Spleen (tissue), 11 donors: ENCODE measurements at regions not wholly inside any gene's neighbourhood (a gene's known extent, or its start where the extent isn't known, plus 50 kb on each side); places are given as distances from the start of the nearest gene placed in this dataset.
A peak's percentile ranks its signal among the peaks of the same experiment; 100 is the strongest.

Experiments used
- DNase-seq: peaks from one replicate; pipeline ENCODE4 v3.0.0-alpha.2; 2020
- H3K27ac ChIP-seq, 8 donors: fragments of 200-600 bp; sonication (generic) in 7 of 8; 1 replicate in 4 of 8; 2 replicates in 4 of 8; pipeline versions ENCODE4 v1.5.0 to v1.8.0; 2016 to 2021; ENCODE audit warnings: inconsistent platforms in 4 of 8, mild to moderate bottlenecking in 4 of 8, moderate library complexity in 1 of 8
- H3K27me3 ChIP-seq, 7 donors: fragments of 200-600 bp; sonication (generic) in 6 of 7; replicated peaks in 1 of 7; 1 replicate in 4 of 7; 2 replicates in 3 of 7; pipeline versions ENCODE4 v1.5.0 to v1.8.0; 2016 to 2021; ENCODE audit warnings: inconsistent platforms in 3 of 7, mild to moderate bottlenecking in 1 of 7
- H3K36me3 ChIP-seq, 6 donors: fragments of 200-600 bp; sonication (generic) in 5 of 6; 1 replicate in 4 of 6; 2 replicates in 2 of 6; pipeline versions ENCODE4 v1.5.0 to v1.8.0; 2016 to 2021; ENCODE audit warnings: inconsistent platforms in 2 of 6
- H3K4me1 ChIP-seq, 6 donors: fragments of 200-600 bp; sonication (generic) in 5 of 6; 1 replicate in 3 of 6; 2 replicates in 3 of 6; pipeline versions ENCODE4 v1.5.0 to v1.8.0; 2016 to 2021; ENCODE audit warnings: inconsistent platforms in 3 of 6
- H3K4me3 ChIP-seq, 8 donors: fragments of 200-600 bp; sonication (generic) in 7 of 8; 1 replicate in 4 of 8; 2 replicates in 4 of 8; pipeline versions ENCODE4 v1.5.0 to v1.8.0; 2016 to 2021; ENCODE audit warnings: inconsistent platforms in 4 of 8, mild to moderate bottlenecking in 4 of 8, moderate library complexity in 2 of 8
- H3K9me3 ChIP-seq, 8 donors: fragments of 200-600 bp; sonication (generic) in 7 of 8; 1 replicate in 4 of 8; 2 replicates in 4 of 8; pipeline versions ENCODE4 v1.5.0 to v1.8.0; 2016 to 2021; ENCODE audit warnings: inconsistent platforms in 4 of 8
- POLR2A ChIP-seq, 3 donors: fragments of 450-650 bp; IDR thresholded peaks; one replicate each; pipeline ENCODE4 v1.5.1; 2017; ENCODE audit warnings: antibody characterized with exemption in 3 of 3, mild to moderate bottlenecking in 1 of 3
- POLR2AphosphoS5 ChIP-seq, 3 donors: sonication (generic); formaldehyde crosslinking; IDR thresholded peaks; one replicate each; pipeline ENCODE4 v1.5.1; 2017; ENCODE audit warnings: antibody characterized with exemption in 3 of 3
- WGBS, 5 donors: extraction: QIAGEN DNeasy Blood & Tissue Kit in 3 of 5; methylation state at CpG; one replicate each; pipeline versions ENCODE4 v1.1.5 to v1.1.7; 2013 to 2018; 5-methylcytosine and 5-hydroxymethylcytosine counted together
- intact Hi-C: fragments of 100-400 bp; cut with DNase I; formaldehyde crosslinking; loops from one replicate; pipeline ENCODE4 v1.15.0; 2023; ENCODE audit warnings: low total_unique reads
- TF ChIP-seq, protein P1 (sequence below), 11 experiments: fragments of 200-600 bp in 7 of 11; fragments of 450-650 bp in 4 of 11; sonication (generic) in 4 of 11; IDR thresholded peaks in 8 of 11; conservative IDR thresholded peaks in 3 of 11; 1 replicate in 7 of 11; 2 replicates in 4 of 11; pipeline versions ENCODE4 v1.4.0 to v1.8.0; 2016 to 2021; ENCODE audit warnings: antibody characterized with exemption in 11 of 11, inconsistent platforms in 4 of 11, mild to moderate bottlenecking in 1 of 11
- donor health status: healthy with polysubstance abuse.
- donor health status: DM: no; HTN: no; CAD: no; lungs with moderate emphysema.
- donor health status: DM: no; HTN: no; CAD: no.
- donor health status: Bipolar disorder and iron deficiency.
- donor health status: healthy.
- donor health status: DM: no; HTN: no; CAD: no.
- donor health status: DM: yes; HTN: yes; CAD: no.

DNA sequence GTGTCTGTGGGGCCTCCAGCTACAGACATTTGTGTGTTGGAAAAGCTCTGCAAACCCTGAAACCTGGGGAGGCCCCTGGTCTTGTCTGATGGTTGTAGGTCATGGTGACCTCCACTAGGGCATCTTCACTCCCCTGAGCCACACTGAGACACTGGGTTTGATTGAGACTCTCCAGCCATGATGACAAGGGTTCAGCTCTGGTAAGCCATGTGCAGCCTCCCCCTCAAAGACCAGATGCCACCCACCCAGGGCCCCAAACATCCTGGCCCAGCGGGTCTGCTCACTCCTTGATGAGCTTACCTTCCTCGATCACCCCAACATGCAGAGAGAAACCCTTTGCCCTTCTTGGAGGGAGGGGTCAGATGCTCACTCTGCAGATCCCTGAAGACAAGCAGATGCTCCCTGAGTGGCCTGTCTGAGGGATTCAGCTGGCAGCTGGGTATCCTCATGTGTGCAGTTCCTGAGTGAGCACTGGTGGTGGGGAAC lies 101.6 kb downstream of the METRNL start:
- no peaks in the 10 kb centered on the region for H3K36me3 ChIP-seq
- TF ChIP-seq POLR2AphosphoS5 (IDR thresholded peaks at IDR 0.05): no peak
- TF ChIP-seq, protein P1, sequence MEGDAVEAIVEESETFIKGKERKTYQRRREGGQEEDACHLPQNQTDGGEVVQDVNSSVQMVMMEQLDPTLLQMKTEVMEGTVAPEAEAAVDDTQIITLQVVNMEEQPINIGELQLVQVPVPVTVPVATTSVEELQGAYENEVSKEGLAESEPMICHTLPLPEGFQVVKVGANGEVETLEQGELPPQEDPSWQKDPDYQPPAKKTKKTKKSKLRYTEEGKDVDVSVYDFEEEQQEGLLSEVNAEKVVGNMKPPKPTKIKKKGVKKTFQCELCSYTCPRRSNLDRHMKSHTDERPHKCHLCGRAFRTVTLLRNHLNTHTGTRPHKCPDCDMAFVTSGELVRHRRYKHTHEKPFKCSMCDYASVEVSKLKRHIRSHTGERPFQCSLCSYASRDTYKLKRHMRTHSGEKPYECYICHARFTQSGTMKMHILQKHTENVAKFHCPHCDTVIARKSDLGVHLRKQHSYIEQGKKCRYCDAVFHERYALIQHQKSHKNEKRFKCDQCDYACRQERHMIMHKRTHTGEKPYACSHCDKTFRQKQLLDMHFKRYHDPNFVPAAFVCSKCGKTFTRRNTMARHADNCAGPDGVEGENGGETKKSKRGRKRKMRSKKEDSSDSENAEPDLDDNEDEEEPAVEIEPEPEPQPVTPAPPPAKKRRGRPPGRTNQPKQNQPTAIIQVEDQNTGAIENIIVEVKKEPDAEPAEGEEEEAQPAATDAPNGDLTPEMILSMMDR (IDR thresholded peaks at IDR 0.05 in 8 of 11, conservative IDR thresholded peaks at IDR 0.05 in 3 of 11): no peak
- TF ChIP-seq POLR2A (IDR thresholded peaks at IDR 0.05): no peak
- H3K27ac ChIP-seq: no peak overlapping the region

DNA sequence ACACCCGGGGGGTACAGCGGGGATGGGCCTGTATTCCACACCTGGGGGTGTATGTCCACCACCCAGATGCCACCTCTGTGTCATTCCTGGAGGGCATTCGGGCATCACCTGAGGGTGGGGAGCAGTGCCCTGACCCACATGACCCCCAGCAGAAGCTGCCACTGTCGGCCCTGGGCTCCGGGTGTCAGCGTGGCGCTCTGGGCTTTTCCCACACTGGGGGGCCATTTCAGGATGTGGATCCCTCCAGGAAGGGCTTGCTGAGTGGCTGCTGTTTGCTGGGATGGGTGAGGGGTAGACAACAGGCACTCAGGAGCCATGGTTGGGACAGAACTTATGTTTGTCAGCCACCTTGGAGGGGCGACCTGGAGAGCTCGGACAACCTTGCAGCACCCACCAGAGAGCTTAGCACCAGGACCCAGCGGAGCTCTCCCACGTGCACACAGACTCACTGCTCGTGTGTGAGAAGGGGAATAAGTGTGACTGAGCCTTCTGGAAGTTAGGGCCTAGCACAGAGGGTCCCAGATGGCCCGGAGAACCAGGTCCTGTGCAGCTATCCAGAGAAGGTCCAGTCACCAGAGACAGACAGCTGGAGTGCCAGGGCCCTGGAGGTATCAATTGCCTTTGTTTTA lies 102.7 kb downstream of the METRNL start:
- no peaks in the 10 kb centered on the region for H3K9me3 ChIP-seq
- DNase-seq: no peak
- no peaks in the 10 kb centered on the region for H3K36me3 ChIP-seq
- intact Hi-C loops: no loop called here
- TF ChIP-seq POLR2AphosphoS5 (IDR thresholded peaks at IDR 0.05): no peak
- no peak for TF ChIP-seq POLR2A (IDR thresholded peaks at IDR 0.05)
- TF ChIP-seq, protein P1 (IDR thresholded peaks at IDR 0.05 in 8 of 11, conservative IDR thresholded peaks at IDR 0.05 in 3 of 11): no peak
- no peaks in the 10 kb centered on the region for H3K27me3 ChIP-seq
- no peak overlapping the region for H3K4me3 ChIP-seq
- H3K27ac ChIP-seq: peak overlapping the region in 2 of 8 donors; percentile 8 to 34
- 71 to 92% (median 88%) methylated on average over 2 to 13 of the region's 13 CpGs for WGBS, 5 donors
- H3K4me1 ChIP-seq: peaks cover 0 to 6% (median 0%) of the 10 kb centered on the region in 6 donors

More for the DNA sequence above, 101.6 kb downstream of the METRNL start:
- H3K4me3 ChIP-seq: no peak overlapping the region
- 75 to 93% (median 83%) methylated on average over 1 to 2 of the region's 2 CpGs for WGBS, 5 donors
- DNase-seq: no peak
- no peaks in the 10 kb centered on the region for H3K27me3 ChIP-seq
- intact Hi-C loops: no loop called here
- H3K9me3 ChIP-seq: no peaks in the 10 kb centered on the region
- peaks cover 0 to 6% (median 0%) of the 10 kb centered on the region in 6 donors for H3K4me1 ChIP-seq

DNA sequence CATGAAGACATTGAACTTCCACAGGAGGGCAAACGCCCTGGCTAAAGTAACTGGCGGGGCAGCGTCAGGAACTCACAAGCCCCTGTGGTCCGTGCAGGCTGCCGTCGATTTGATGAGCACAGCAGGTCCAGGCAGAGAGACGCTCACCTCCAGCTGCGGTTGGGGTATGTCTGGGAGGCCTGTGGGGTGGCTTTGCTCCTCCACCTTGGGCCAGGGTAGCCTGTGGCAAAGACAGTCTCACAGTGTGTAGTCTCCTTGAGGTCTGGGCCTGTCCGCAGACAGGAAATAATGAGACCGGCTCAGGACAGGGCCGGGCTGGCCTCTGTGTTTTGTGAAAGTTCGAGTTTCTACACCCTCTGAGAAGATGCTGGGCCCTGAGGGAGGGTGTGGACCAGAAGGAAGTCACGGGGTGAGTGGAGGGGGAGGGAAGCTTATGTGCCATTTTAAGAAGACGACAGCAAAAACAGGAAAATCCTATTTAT lies 103.3 kb downstream of the METRNL start:
- 55 to 77% (median 72%) methylated on average over 7 to 14 of the region's 14 CpGs for WGBS, 5 donors
- no peak for TF ChIP-seq POLR2A (IDR thresholded peaks at IDR 0.05)
- no peak for TF ChIP-seq POLR2AphosphoS5 (IDR thresholded peaks at IDR 0.05)
- TF ChIP-seq, protein P1 (IDR thresholded peaks at IDR 0.05 in 8 of 11, conservative IDR thresholded peaks at IDR 0.05 in 3 of 11): no peak
- Histone ChIP-seq H3K27me3 (no peaks in the 10 kb centered on the region), H3K4me1 (peaks cover 0 to 6% (median 0%) of the 10 kb centered on the region in 6 donors), H3K36me3 (no peaks in the 10 kb centered on the region), H3K27ac (peak overlapping the region in 2 of 8 donors; percentile 8 to 34), H3K9me3 (peaks cover 0 to under 1% (median 0%) of the 10 kb centered on the region in 8 donors), H3K4me3 (no peak overlapping the region)
- DNase-seq: no peak
- intact Hi-C loops: no loop called here

DNA sequence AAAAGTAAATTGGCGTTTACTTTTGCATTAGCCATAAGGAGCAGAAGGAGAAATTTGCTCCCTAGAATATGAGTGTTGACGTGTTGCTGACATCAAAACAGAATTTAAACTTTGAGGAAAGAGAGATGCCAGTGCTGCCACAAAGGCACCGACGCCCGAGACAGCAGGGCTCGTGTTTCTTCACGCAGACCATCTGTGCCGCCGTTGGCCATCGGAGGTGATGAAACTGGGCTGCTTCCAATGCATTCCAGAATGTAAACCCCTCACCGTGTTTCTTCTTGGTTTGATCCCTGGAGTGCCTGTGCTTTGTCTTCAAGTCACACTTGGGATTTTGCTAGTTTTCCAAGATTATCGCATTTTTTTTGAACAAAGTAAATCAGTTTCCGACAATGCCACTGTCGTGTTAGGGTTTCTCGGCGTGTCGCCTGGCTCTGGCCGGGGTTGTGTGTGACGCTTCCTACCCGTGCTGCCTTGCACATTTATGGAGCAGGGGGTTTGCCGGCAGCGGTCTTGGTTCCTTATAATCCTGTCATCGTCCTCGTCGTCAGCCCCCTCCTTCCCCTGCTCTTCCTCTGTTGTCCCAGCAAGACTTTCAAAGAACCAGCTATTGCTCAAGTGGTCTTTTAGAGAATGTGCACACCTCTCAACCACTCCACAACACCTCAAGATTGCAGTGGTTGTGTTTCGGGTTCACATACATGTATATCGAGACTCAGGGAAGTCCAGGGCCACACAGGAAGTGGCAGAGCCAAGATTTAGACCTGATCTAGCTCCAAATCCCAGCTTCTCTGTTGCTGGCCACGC lies 103.9 kb downstream of the METRNL start:
- Histone ChIP-seq H3K4me3 (no peak overlapping the region), H3K36me3 (no peaks in the 10 kb centered on the region), H3K27me3 (no peaks in the 10 kb centered on the region), H3K9me3 (peaks cover 0 to 7% (median 6%) of the 10 kb centered on the region in 8 donors), H3K4me1 (peaks cover 0 to 6% (median 0%) of the 10 kb centered on the region in 6 donors), H3K27ac (peak overlapping the region in 2 of 8 donors; percentile 8 to 34)
- intact Hi-C loops: no loop called here
- 82 to 91% (median 86%) methylated on average over 28 of the region's 28 CpGs for WGBS, 5 donors
- TF ChIP-seq POLR2A (IDR thresholded peaks at IDR 0.05) (no peak), POLR2AphosphoS5 (IDR thresholded peaks at IDR 0.05) (no peak)
- TF ChIP-seq, protein P1 (IDR thresholded peaks at IDR 0.05 in 8 of 11, conservative IDR thresholded peaks at IDR 0.05 in 3 of 11): no peak
- DNase-seq: no peak
